Lower lobe of right lung (tissue), 2 donors: ENCODE measurements at regions not wholly inside any gene's neighbourhood (a gene's known extent, or its start where the extent isn't known, plus 50 kb on each side); places are given as distances from the start of the nearest gene placed in this dataset.
"Not testable (repeated sequence)": the region's sequence is repeated elsewhere in the genome, so short reads cannot be mapped to it uniquely, and the experiment has no call there.

ENCODE experiments used
- ATAC-seq, 2 donors: fragments of 200-7000 bp; cut with Tn5 transposase; one replicate each; pipeline ENCODE4 v1.9.1; 2020 to 2022; ENCODE audit warnings: mild to moderate bottlenecking in 2 of 2, moderate library complexity in 2 of 2
- DNase-seq: peaks from one replicate; pipeline ENCODE4 v3.0.0-alpha.2; 2020
- H3K27ac ChIP-seq: fragments of 200-600 bp; one replicate; pipeline ENCODE4 v1.8.0; 2022
- H3K27me3 ChIP-seq: fragments of 200-600 bp; one replicate; pipeline ENCODE4 v1.8.0; 2022; ENCODE audit warnings: low read depth
- H3K36me3 ChIP-seq: fragments of 200-600 bp; one replicate; pipeline ENCODE4 v1.8.0; 2022; ENCODE audit warnings: mild to moderate bottlenecking
- H3K4me1 ChIP-seq: fragments of 200-600 bp; one replicate; pipeline ENCODE4 v1.8.0; 2022
- H3K4me3 ChIP-seq: fragments of 200-600 bp; one replicate; pipeline ENCODE4 v1.8.0; 2022; ENCODE audit warnings: mild to moderate bottlenecking
- H3K9me3 ChIP-seq: fragments of 200-600 bp; one replicate; pipeline ENCODE4 v1.8.0; 2022
- CTCF ChIP-seq: fragments of 200-600 bp; IDR thresholded peaks from one replicate; pipeline ENCODE4 v1.8.0; 2022; ENCODE audit warnings: antibody characterized with exemption, mild to moderate bottlenecking
- intact Hi-C: fragments of 100-400 bp; cut with DNase I; formaldehyde crosslinking; loops from one replicate; pipeline ENCODE4 v1.11.0; 2022
- donor health status: DM: no; HTN: yes; CAD: no; lungs with severe emphysema.

GRCh38 chr5:82952326-82952725, 124.9 kb downstream of the TMEM167A start:
- H3K4me1 ChIP-seq, result no peaks in the 10 kb centered on the region
- intact Hi-C loops, result no loop called here
- no peaks in the 10 kb centered on the region for H3K36me3 ChIP-seq
- no peak for ATAC-seq
- no peak for TF ChIP-seq CTCF
- peaks cover 14% of the 10 kb centered on the region for H3K9me3 ChIP-seq
- no peak for DNase-seq
- H3K4me3 ChIP-seq, result no peak overlapping the region
- H3K27me3 ChIP-seq, result no peaks in the 10 kb centered on the region
- no peak overlapping the region for H3K27ac ChIP-seq

- H3K4me3 ChIP-seq, DNase-seq, H3K36me3 ChIP-seq, H3K27me3 ChIP-seq, H3K4me1 ChIP-seq, H3K27ac ChIP-seq, ATAC-seq, intact Hi-C loops, H3K9me3 ChIP-seq: not testable (repeated sequence)
Measured at GRCh38 chr5:82944267-82944666, 132.9 kb downstream of the TMEM167A start.

- no peak for TF ChIP-seq CTCF
- Histone ChIP-seq H3K4me1 (no peaks in the 10 kb centered on the region), H3K27me3 (no peaks in the 10 kb centered on the region), H3K4me3 (no peak overlapping the region), H3K36me3 (no peaks in the 10 kb centered on the region), H3K27ac (no peak overlapping the region), H3K9me3 (no peaks in the 10 kb centered on the region)
- DNase-seq (no peak), ATAC-seq (no peak)
- intact Hi-C loops, result no loop called here
Measured at GRCh38 chr5:82942083-82942881, 134.9 kb downstream of the TMEM167A start.

GRCh38 chr5:82938901-82939725, 138.1 kb downstream of the TMEM167A start:
- DNase-seq, result no peak

GRCh38 chr5:82932473-82933220, 144.5 kb downstream of the TMEM167A start:
- H3K27me3 ChIP-seq, H3K9me3 ChIP-seq, DNase-seq, intact Hi-C loops, H3K4me1 ChIP-seq, ATAC-seq, H3K27ac ChIP-seq, H3K36me3 ChIP-seq, H3K4me3 ChIP-seq: not testable (repeated sequence)

More at GRCh38 chr5:82938901-82939725, 138.1 kb downstream of the TMEM167A start:
- no peak overlapping the region for H3K4me3 ChIP-seq
- ATAC-seq, result no peak
- no peaks in the 10 kb centered on the region for H3K4me1 ChIP-seq
- no peaks in the 10 kb centered on the region for H3K27me3 ChIP-seq
- TF ChIP-seq CTCF, result no peak
- no peak overlapping the region for H3K27ac ChIP-seq
- intact Hi-C loops, result no loop called here
- no peaks in the 10 kb centered on the region for H3K9me3 ChIP-seq
- H3K36me3 ChIP-seq, result no peaks in the 10 kb centered on the region

- ATAC-seq (no peak), DNase-seq (no peak)
- intact Hi-C loops, result no loop called here
- Histone ChIP-seq H3K4me3 (no peak overlapping the region), H3K27me3 (no peaks in the 10 kb centered on the region), H3K27ac (no peak overlapping the region), H3K4me1 (no peaks in the 10 kb centered on the region), H3K9me3 (no peaks in the 10 kb centered on the region), H3K36me3 (no peaks in the 10 kb centered on the region)
- TF ChIP-seq CTCF, result no peak
Measured at GRCh38 chr5:82931110-82931509, 146.1 kb downstream of the TMEM167A start.
